ENCODE measurements at regions not wholly inside any gene's neighbourhood (a gene's known extent, or its start where the extent isn't known, plus 50 kb on each side); places are given as distances from the start of the nearest gene placed in this dataset.

GRCh38 chr3:34323517-34323916, 525.1 kb downstream of the PDCD6IP start:
- DNase-seq: no peak

- DNase-seq: no peak
Observed at GRCh38 chr3:34346656-34347055, 548.2 kb downstream of the PDCD6IP start.

GRCh38 chr3:34351882-34352777, 553.7 kb downstream of the PDCD6IP start:
- no peak for DNase-seq

- DNase-seq: no peak
Observed at GRCh38 chr3:34352778-34353331, 554.4 kb downstream of the PDCD6IP start.

- DNase-seq: no peak
Observed at GRCh38 chr3:34357461-34357860, 559.0 kb downstream of the PDCD6IP start.

GRCh38 chr3:34359064-34359463, 560.6 kb downstream of the PDCD6IP start:
- no peak for DNase-seq

GRCh38 chr3:34360713-34361112, 562.3 kb downstream of the PDCD6IP start:
- no peak for DNase-seq

GRCh38 chr3:34361921-34362320, 563.5 kb downstream of the PDCD6IP start:
- DNase-seq: peak; percentile 1

- no peak for DNase-seq
Observed at GRCh38 chr3:34362910-34363309, 564.5 kb downstream of the PDCD6IP start.

- DNase-seq: no peak
Observed at GRCh38 chr3:34363881-34364280, 565.5 kb downstream of the PDCD6IP start.

- no peak for DNase-seq
Observed at GRCh38 chr3:34364335-34364734, 565.9 kb downstream of the PDCD6IP start.

- DNase-seq: no peak
Observed at GRCh38 chr3:34365231-34365630, 566.8 kb downstream of the PDCD6IP start.

- no peak for DNase-seq
Observed at GRCh38 chr3:34365771-34366170, 567.3 kb downstream of the PDCD6IP start.

GRCh38 chr3:34367521-34367920, 569.1 kb downstream of the PDCD6IP start:
- DNase-seq: no peak

- DNase-seq: no peak
Observed at GRCh38 chr3:34374521-34374920, 576.1 kb downstream of the PDCD6IP start.

- no peak for DNase-seq
Observed at GRCh38 chr3:34376691-34377090, 578.3 kb downstream of the PDCD6IP start.

GRCh38 chr3:34377961-34378360, 579.5 kb downstream of the PDCD6IP start:
- DNase-seq: no peak

GRCh38 chr3:34381243-34381642, 582.8 kb downstream of the PDCD6IP start:
- DNase-seq: no peak

GRCh38 chr3:34382859-34383258, 584.4 kb downstream of the PDCD6IP start:
- DNase-seq: no peak

GRCh38 chr3:34386309-34386708, 587.9 kb downstream of the PDCD6IP start:
- no peak for DNase-seq

- no peak for DNase-seq
Observed at GRCh38 chr3:34387826-34388564, 589.6 kb downstream of the PDCD6IP start.

- DNase-seq: no peak
Observed at GRCh38 chr3:34388830-34389229, 590.4 kb downstream of the PDCD6IP start.

- DNase-seq: no peak
Observed at GRCh38 chr3:34394978-34395748, 596.7 kb downstream of the PDCD6IP start.
